Heart left ventricle (tissue), 16 donors: ENCODE measurements at regions not wholly inside any gene's neighbourhood (a gene's known extent, or its start where the extent isn't known, plus 50 kb on each side); places are given as distances from the start of the nearest gene placed in this dataset.

Source experiments
- ATAC-seq, 4 donors: fragments of 200-7000 bp; cut with Tn5 transposase; one replicate each; pipeline ENCODE4 v1.9.1; 2020 to 2022; ENCODE audit warnings: moderate library complexity in 4 of 4, mild to moderate bottlenecking in 3 of 4, moderate number of reproducible peaks in 1 of 4
- DNase-seq, 5 donors: peaks; one replicate each; pipeline ENCODE4 v3.0.0-alpha.2; 2020
- H3K27ac ChIP-seq, 12 donors: fragments of 200-600 bp; sonication (generic) in 4 of 12; one replicate each; pipeline versions ENCODE4 v1.5.0 to v1.8.0; 2016 to 2022; ENCODE audit warnings: mild to moderate bottlenecking in 2 of 12
- H3K27me3 ChIP-seq, 9 donors: fragments of 200-600 bp; sonication (generic) in 2 of 9; one replicate each; pipeline versions ENCODE4 v1.5.1 to v1.8.0; 2016 to 2022; ENCODE audit warnings: mild to moderate bottlenecking in 3 of 9
- H3K36me3 ChIP-seq, 9 donors: fragments of 200-600 bp; sonication (generic) in 2 of 9; one replicate each; pipeline versions ENCODE4 v1.5.0 to v1.8.0; 2018 to 2022; ENCODE audit warnings: mild to moderate bottlenecking in 2 of 9
- H3K4me1 ChIP-seq, 12 donors: fragments of 200-600 bp; sonication (generic) in 4 of 12; one replicate each; pipeline versions ENCODE4 v1.5.0 to v1.8.0; 2016 to 2022; ENCODE audit warnings: mild to moderate bottlenecking in 3 of 12
- H3K4me3 ChIP-seq, 12 donors: fragments of 200-600 bp; sonication (generic) in 4 of 12; one replicate each; pipeline versions ENCODE4 v1.5.0 to v1.8.0; 2017 to 2022; ENCODE audit warnings: mild to moderate bottlenecking in 9 of 12, moderate library complexity in 4 of 12
- H3K9me3 ChIP-seq, 12 donors: fragments of 200-600 bp; sonication (generic) in 4 of 12; one replicate each; pipeline versions ENCODE4 v1.5.0 to v1.8.0; 2016 to 2022; ENCODE audit warnings: mild to moderate bottlenecking in 1 of 12
- POLR2A ChIP-seq, 2 donors: fragments of 450-650 bp; IDR thresholded peaks; one replicate each; pipeline ENCODE4 v1.6.1; 2017; ENCODE audit warnings: antibody characterized with exemption in 2 of 2, mild to moderate bottlenecking in 2 of 2, moderate library complexity in 2 of 2
- WGBS, 4 donors: extraction: QIAGEN DNeasy Blood & Tissue Kit in 2 of 4; methylation state at CpG; one replicate each; pipeline versions ENCODE4 v1.1.5 to v1.1.7; 2013 to 2018; 5-methylcytosine and 5-hydroxymethylcytosine counted together
- intact Hi-C, 10 donors: fragments of 100-400 bp; cut with DNase I; formaldehyde crosslinking; loops; one replicate each; pipeline versions ENCODE4 v1.11.1 to v1.14.2; 2022
- TF ChIP-seq, protein P1 (sequence below), 12 donors: fragments of 200-600 bp; sonication (generic) in 4 of 12; IDR thresholded peaks; one replicate each; pipeline versions ENCODE4 v1.5.0 to v1.8.0; 2018 to 2022; ENCODE audit warnings: antibody characterized with exemption in 12 of 12, mild to moderate bottlenecking in 5 of 12
- donor health status: ischemic (EF 13 %, LVEDD 7.1; RV severe dilation, severe dysfunction).
- donor health status: healthy with polysubstance abuse.
- donor health status: DM: no; HTN: yes; CAD: no.
- donor health status: DM: no; HTN: no; CAD: no.
- donor health status: ischemic (EF 25% LVEDD 6.9; RV normal size, moderate dysfunction).
- donor health status: ischemic (EF 25% LVEDD 5.7; RV mildly dilated, moderate dysfunction).
- donor health status: healthy.
- donor health status: DM: yes; HTN: yes; CAD: no.
- donor health status: ischemic (EF 35%, LVEDD 5.7; RV mildly dilated, moderate dysfunction).
- donor health status: nonischemic (EF 11% LVEDD 7.7; RV severe dilation, severe dysfunction).
- donor health status: DM: yes; HTN: yes; CAD: no.
- donor health status: PGD.
- donor health status: ischemic (EF 29% LVEDD 5.4; RV normal size, mild dysfunction).
- donor health status: nonischemic (EF 23%, LVEDD 6.1; RV moderate dilation, normal function).

DNA sequence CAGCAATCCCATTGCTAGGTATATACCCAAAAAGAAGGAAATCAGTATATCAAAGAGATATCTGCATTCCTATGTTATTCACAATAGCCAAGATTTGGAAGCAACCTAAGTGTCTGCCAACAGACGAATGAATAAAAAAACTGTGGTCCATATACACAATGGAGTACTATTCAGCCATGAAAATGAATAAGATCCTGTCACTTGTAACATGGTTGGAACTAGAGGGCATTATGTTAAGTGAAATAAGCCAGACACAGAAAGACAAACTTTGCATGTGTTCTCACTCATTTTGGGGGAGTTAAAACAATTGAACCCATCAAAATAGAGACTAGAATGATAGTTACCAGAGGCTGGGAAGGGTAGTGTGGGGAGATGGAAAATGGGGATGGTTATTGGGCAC lies 323.5 kb upstream of the NFE2L3 start:
- TF ChIP-seq, protein P1, sequence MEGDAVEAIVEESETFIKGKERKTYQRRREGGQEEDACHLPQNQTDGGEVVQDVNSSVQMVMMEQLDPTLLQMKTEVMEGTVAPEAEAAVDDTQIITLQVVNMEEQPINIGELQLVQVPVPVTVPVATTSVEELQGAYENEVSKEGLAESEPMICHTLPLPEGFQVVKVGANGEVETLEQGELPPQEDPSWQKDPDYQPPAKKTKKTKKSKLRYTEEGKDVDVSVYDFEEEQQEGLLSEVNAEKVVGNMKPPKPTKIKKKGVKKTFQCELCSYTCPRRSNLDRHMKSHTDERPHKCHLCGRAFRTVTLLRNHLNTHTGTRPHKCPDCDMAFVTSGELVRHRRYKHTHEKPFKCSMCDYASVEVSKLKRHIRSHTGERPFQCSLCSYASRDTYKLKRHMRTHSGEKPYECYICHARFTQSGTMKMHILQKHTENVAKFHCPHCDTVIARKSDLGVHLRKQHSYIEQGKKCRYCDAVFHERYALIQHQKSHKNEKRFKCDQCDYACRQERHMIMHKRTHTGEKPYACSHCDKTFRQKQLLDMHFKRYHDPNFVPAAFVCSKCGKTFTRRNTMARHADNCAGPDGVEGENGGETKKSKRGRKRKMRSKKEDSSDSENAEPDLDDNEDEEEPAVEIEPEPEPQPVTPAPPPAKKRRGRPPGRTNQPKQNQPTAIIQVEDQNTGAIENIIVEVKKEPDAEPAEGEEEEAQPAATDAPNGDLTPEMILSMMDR (IDR thresholded peaks at IDR 0.05) = no peak
- no peak for TF ChIP-seq POLR2A (IDR thresholded peaks at IDR 0.05)
- ATAC-seq = no peak
- 80 to 92% (median 90%) methylated on average over 1 of the region's 1 CpG for WGBS, 4 donors

DNA sequence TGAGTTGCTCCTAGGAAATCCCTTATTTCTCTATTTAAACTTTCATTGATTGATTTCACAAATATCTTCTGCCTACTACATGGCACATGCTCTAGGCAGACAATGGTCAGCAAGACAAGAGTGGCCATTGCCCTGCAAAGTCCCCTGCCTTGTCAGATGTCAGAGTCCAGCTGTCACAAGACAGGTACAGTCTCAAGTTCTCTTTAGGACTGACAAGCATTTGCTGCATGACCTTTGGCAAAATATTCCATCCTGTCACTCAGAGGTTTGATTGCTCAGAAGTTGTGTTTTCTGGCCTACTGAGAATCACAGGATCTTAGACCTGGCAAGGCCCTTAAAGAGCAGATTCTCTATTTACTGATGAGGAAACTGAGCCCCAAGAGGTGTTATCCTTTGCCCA lies 322.3 kb upstream of the NFE2L3 start:
- intact Hi-C loops = no loop called here

More for the DNA sequence above, 323.5 kb upstream of the NFE2L3 start:
- H3K4me1 ChIP-seq = peaks cover 0 to 12% (median 3%) of the 10 kb centered on the region in 12 donors
- H3K9me3 ChIP-seq = peaks cover 0 to 2% (median 0%) of the 10 kb centered on the region in 12 donors
- intact Hi-C loops = no loop called here
- no peak overlapping the region for H3K4me3 ChIP-seq
- H3K27me3 ChIP-seq = peaks cover 0 to 3% (median 0%) of the 10 kb centered on the region in 9 donors
- no peak for DNase-seq
- no peak overlapping the region for H3K27ac ChIP-seq
- H3K36me3 ChIP-seq = no peaks in the 10 kb centered on the region

DNA sequence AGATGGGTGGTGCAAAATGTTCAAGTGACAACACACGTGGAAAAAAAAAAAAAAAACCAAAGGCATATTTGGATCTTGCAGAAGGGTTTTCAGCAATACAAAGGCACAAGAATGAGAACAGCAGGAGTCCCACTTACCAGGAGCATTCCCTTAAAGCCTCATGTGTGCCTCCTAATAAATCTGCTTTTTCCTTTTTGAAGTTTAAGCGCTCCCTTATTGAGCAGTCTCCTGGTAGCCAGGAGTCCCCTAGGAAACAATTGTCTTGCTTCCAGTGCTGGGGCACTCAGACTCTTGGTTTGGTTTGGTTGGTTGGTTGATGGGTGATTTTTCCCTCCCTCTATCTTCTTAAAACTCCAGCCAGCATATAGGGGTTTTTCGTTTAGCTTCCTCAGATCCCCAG lies 321.8 kb upstream of the NFE2L3 start:
- H3K27me3 ChIP-seq = no peaks in the 10 kb centered on the region
- no peak overlapping the region for H3K27ac ChIP-seq
- 76 to 79% (median 79%) methylated on average over 3 of the region's 3 CpGs for WGBS, 4 donors
- intact Hi-C loops = no loop called here
- TF ChIP-seq POLR2A (IDR thresholded peaks at IDR 0.05) = no peak
- TF ChIP-seq, protein P1 (IDR thresholded peaks at IDR 0.05) = no peak
- ATAC-seq (no peak), DNase-seq (no peak)
- H3K36me3 ChIP-seq = no peaks in the 10 kb centered on the region
- peaks cover 0 to 2% (median 0%) of the 10 kb centered on the region in 12 donors for H3K9me3 ChIP-seq
- no peak overlapping the region for H3K4me3 ChIP-seq
- peaks cover 0 to 12% (median 3%) of the 10 kb centered on the region in 12 donors for H3K4me1 ChIP-seq

More for the DNA sequence above, 322.3 kb upstream of the NFE2L3 start:
- no peaks in the 10 kb centered on the region for H3K27me3 ChIP-seq
- TF ChIP-seq POLR2A (IDR thresholded peaks at IDR 0.05) = no peak
- TF ChIP-seq, protein P1 (IDR thresholded peaks at IDR 0.05) = no peak
- H3K27ac ChIP-seq = no peak overlapping the region
- no peak for DNase-seq
- no peak overlapping the region for H3K4me3 ChIP-seq
- H3K9me3 ChIP-seq = peaks cover 0 to 2% (median 0%) of the 10 kb centered on the region in 12 donors
- H3K36me3 ChIP-seq = no peaks in the 10 kb centered on the region
- peaks cover 0 to 12% (median 3%) of the 10 kb centered on the region in 12 donors for H3K4me1 ChIP-seq
- no peak for ATAC-seq

DNA sequence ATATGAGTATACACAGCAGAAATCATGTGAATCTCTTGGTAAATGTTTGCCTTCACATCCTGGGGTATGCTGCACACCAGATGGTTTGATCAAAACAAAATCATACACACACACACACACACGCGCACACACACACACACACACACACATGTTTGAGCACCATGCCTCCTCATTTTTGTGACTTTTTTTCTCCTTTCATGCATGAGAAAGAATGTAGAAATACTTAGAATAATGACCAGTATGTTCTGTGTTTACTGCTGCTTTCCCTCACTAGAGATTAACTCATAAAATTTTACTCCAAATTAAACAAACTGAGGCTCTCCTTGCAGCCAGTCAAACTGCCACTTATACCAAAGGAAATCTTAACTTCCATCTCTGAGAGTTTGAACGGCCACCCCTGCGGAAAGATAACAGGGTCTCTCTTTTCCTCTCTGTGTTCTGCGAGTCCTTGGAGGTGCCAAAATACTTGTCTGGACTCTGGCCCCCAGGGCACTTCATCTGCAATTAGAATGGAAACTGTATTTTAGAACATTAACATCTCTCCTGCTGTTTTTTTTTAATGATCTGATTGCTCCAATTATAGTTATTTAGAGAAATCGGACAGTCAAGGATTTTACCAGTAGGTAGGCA lies 320.8 kb upstream of the NFE2L3 start:
- no peak for ATAC-seq
- TF ChIP-seq POLR2A (IDR thresholded peaks at IDR 0.05) = no peak
- TF ChIP-seq, protein P1 (IDR thresholded peaks at IDR 0.05) = no peak
- Histone ChIP-seq H3K9me3 (peaks cover 0 to 2% (median 0%) of the 10 kb centered on the region in 12 donors), H3K27me3 (no peaks in the 10 kb centered on the region), H3K36me3 (no peaks in the 10 kb centered on the region), H3K4me3 (no peak overlapping the region), H3K4me1 (peaks cover 0 to 12% (median 3%) of the 10 kb centered on the region in 12 donors), H3K27ac (peak overlapping the region in 6 of 12 donors; percentile 16 to 87 (median 58))
- no peak for DNase-seq
- 64 to 83% (median 71%) methylated on average over 6 of the region's 6 CpGs for WGBS, 4 donors
- intact Hi-C loops = no loop called here
